ACC112 (cell line): ENCODE measurements at regions not wholly inside any gene's neighbourhood (a gene's known extent, or its start where the extent isn't known, plus 50 kb on each side); places are given as distances from the start of the nearest gene placed in this dataset.

Experiments used
- H2AFZ ChIP-seq: fragments of 200-600 bp; sonication (generic); one replicate; pipeline ENCODE4 v1.6.0; 2017; ENCODE audit warnings: antibody characterized with exemption, low read length; ENCODE audit not compliant: unreplicated experiment
- H3K27ac ChIP-seq: fragments of 200-600 bp; sonication (generic); 2 replicates; pipeline ENCODE4 v1.5.1; 2014; ENCODE audit warnings: low read depth, mild to moderate bottlenecking, antibody characterized with exemption, low read length, moderate library complexity
- H3K27me3 ChIP-seq: fragments of 200-600 bp; sonication (generic); 2 replicates; pipeline ENCODE4 v1.6.1; 2014; ENCODE audit warnings: mild to moderate bottlenecking, antibody characterized with exemption, low read length, moderate library complexity, mixed read lengths; ENCODE audit not compliant: insufficient read depth
- H3K36me3 ChIP-seq: fragments of 200-600 bp; sonication (generic); 2 replicates; pipeline ENCODE4 v1.6.1; 2016; ENCODE audit warnings: mild to moderate bottlenecking, antibody characterized with exemption, low read length, moderate library complexity, mixed read lengths; ENCODE audit not compliant: insufficient read depth
- H3K4me1 ChIP-seq: fragments of 200-600 bp; sonication (generic); one replicate; pipeline ENCODE4 v1.6.1; 2016; ENCODE audit warnings: low read length, mixed read lengths; ENCODE audit not compliant: insufficient read depth, unreplicated experiment, control insufficient read depth
- H3K4me3 ChIP-seq: fragments of 200-600 bp; sonication (generic); 2 replicates; pipeline ENCODE4 v1.5.1; 2014; ENCODE audit warnings: mild to moderate bottlenecking, low read depth, low read length
- H3K79me2 ChIP-seq: fragments of 200-600 bp; sonication (generic); one replicate; pipeline ENCODE4 v1.6.0; 2016; ENCODE audit warnings: low read length; ENCODE audit not compliant: control insufficient read depth, unreplicated experiment, insufficient read depth

GRCh38 chr2:6254441-6254840 lies 562.3 kb downstream of the SOX11 start:
- no peaks in the 10 kb centered on the region for H3K4me1 ChIP-seq
- no peak overlapping the region for H3K27ac ChIP-seq
- H3K27me3 ChIP-seq = no peaks in the 10 kb centered on the region
- H2AFZ ChIP-seq = no peak overlapping the region
- H3K4me3 ChIP-seq = no peak overlapping the region
- no peaks in the 10 kb centered on the region for H3K79me2 ChIP-seq
- H3K36me3 ChIP-seq = no peaks in the 10 kb centered on the region

GRCh38 chr2:6264198-6264597 lies 572.0 kb downstream of the SOX11 start:
- no peaks in the 10 kb centered on the region for H3K36me3 ChIP-seq
- H3K4me3 ChIP-seq = no peak overlapping the region
- H3K27ac ChIP-seq = no peak overlapping the region
- H3K4me1 ChIP-seq = no peaks in the 10 kb centered on the region
- no peaks in the 10 kb centered on the region for H3K79me2 ChIP-seq
- H2AFZ ChIP-seq = no peak overlapping the region
- H3K27me3 ChIP-seq = no peaks in the 10 kb centered on the region

GRCh38 chr2:6281524-6281923 lies 584.2 kb downstream of the CMPK2 start:
- Histone ChIP-seq H3K79me2 (no peaks in the 10 kb centered on the region), H3K36me3 (no peaks in the 10 kb centered on the region), H2AFZ (no peak overlapping the region), H3K27ac (no peak overlapping the region), H3K4me3 (no peak overlapping the region), H3K27me3 (no peaks in the 10 kb centered on the region), H3K4me1 (no peaks in the 10 kb centered on the region)

- H3K27me3 ChIP-seq = no peaks in the 10 kb centered on the region
- no peaks in the 10 kb centered on the region for H3K36me3 ChIP-seq
- H3K79me2 ChIP-seq = no peaks in the 10 kb centered on the region
- H2AFZ ChIP-seq = no peak overlapping the region
- no peak overlapping the region for H3K4me3 ChIP-seq
- H3K4me1 ChIP-seq = no peaks in the 10 kb centered on the region
- H3K27ac ChIP-seq = no peak overlapping the region
These were observed 582.4 kb downstream of the CMPK2 start for GRCh38 chr2:6283259-6283658.

GRCh38 chr2:6287406-6287805 lies 578.3 kb downstream of the CMPK2 start:
- Histone ChIP-seq H2AFZ (no peak overlapping the region), H3K36me3 (no peaks in the 10 kb centered on the region), H3K27me3 (no peaks in the 10 kb centered on the region), H3K27ac (no peak overlapping the region), H3K4me3 (no peak overlapping the region), H3K79me2 (no peaks in the 10 kb centered on the region), H3K4me1 (no peaks in the 10 kb centered on the region)

- H3K36me3 ChIP-seq = no peaks in the 10 kb centered on the region
- no peaks in the 10 kb centered on the region for H3K79me2 ChIP-seq
- no peak overlapping the region for H3K4me3 ChIP-seq
- no peak overlapping the region for H3K27ac ChIP-seq
- H2AFZ ChIP-seq = no peak overlapping the region
- H3K4me1 ChIP-seq = no peaks in the 10 kb centered on the region
- no peaks in the 10 kb centered on the region for H3K27me3 ChIP-seq
These were observed 576.9 kb downstream of the CMPK2 start for GRCh38 chr2:6288791-6289190.

GRCh38 chr2:6290217-6291015 lies 575.3 kb downstream of the CMPK2 start:
- no peaks in the 10 kb centered on the region for H3K36me3 ChIP-seq
- no peaks in the 10 kb centered on the region for H3K79me2 ChIP-seq
- no peak overlapping the region for H2AFZ ChIP-seq
- H3K4me3 ChIP-seq = no peak overlapping the region
- no peaks in the 10 kb centered on the region for H3K27me3 ChIP-seq
- no peak overlapping the region for H3K27ac ChIP-seq
- H3K4me1 ChIP-seq = no peaks in the 10 kb centered on the region

- H2AFZ ChIP-seq = no peak overlapping the region
- H3K4me1 ChIP-seq = no peaks in the 10 kb centered on the region
- no peaks in the 10 kb centered on the region for H3K27me3 ChIP-seq
- H3K4me3 ChIP-seq = no peak overlapping the region
- no peaks in the 10 kb centered on the region for H3K79me2 ChIP-seq
- H3K27ac ChIP-seq = no peak overlapping the region
- no peaks in the 10 kb centered on the region for H3K36me3 ChIP-seq
These were observed 570.9 kb downstream of the CMPK2 start for GRCh38 chr2:6294791-6295190.

- H3K4me1 ChIP-seq = no peaks in the 10 kb centered on the region
- no peak overlapping the region for H2AFZ ChIP-seq
- H3K36me3 ChIP-seq = no peaks in the 10 kb centered on the region
- no peak overlapping the region for H3K27ac ChIP-seq
- no peak overlapping the region for H3K4me3 ChIP-seq
- no peaks in the 10 kb centered on the region for H3K27me3 ChIP-seq
- no peaks in the 10 kb centered on the region for H3K79me2 ChIP-seq
These were observed 568.5 kb downstream of the CMPK2 start for GRCh38 chr2:6297238-6297637.

GRCh38 chr2:6301426-6301825 lies 564.3 kb downstream of the CMPK2 start:
- H3K27ac ChIP-seq = no peak overlapping the region
- H3K4me3 ChIP-seq = no peak overlapping the region
- H3K36me3 ChIP-seq = no peaks in the 10 kb centered on the region
- no peak overlapping the region for H2AFZ ChIP-seq
- H3K79me2 ChIP-seq = no peaks in the 10 kb centered on the region
- no peaks in the 10 kb centered on the region for H3K4me1 ChIP-seq
- no peaks in the 10 kb centered on the region for H3K27me3 ChIP-seq

- no peak overlapping the region for H3K27ac ChIP-seq
- H3K27me3 ChIP-seq = no peaks in the 10 kb centered on the region
- no peaks in the 10 kb centered on the region for H3K4me1 ChIP-seq
- H3K4me3 ChIP-seq = no peak overlapping the region
- no peaks in the 10 kb centered on the region for H3K79me2 ChIP-seq
- no peaks in the 10 kb centered on the region for H3K36me3 ChIP-seq
- no peak overlapping the region for H2AFZ ChIP-seq
These were observed 556.7 kb downstream of the CMPK2 start for GRCh38 chr2:6308986-6309385.
